Neural cell (in vitro differentiated cells): ENCODE measurements at regions not wholly inside any gene's neighbourhood (a gene's known extent, or its start where the extent isn't known, plus 50 kb on each side); places are given as distances from the start of the nearest gene placed in this dataset.

ENCODE experiments used
- H2AFZ ChIP-seq: fragments of 200-600, 300-800 bp; sonication (generic), shearing (Covaris generic); 2 replicates; pipeline ENCODE4 v1.6.0; 2014; ENCODE audit warnings: low read depth, mild to moderate bottlenecking, antibody characterized with exemption, low read length, moderate library complexity
- H3F3A ChIP-seq: fragments of 200-600 bp; shearing (Covaris generic); 2 replicates; pipeline ENCODE4 v1.6.1; 2016; ENCODE audit warnings: mild to moderate bottlenecking, moderate library complexity, mixed read lengths, antibody characterized with exemption, low read length; ENCODE audit not compliant: insufficient read depth, poor library complexity, severe bottlenecking
- H3K27ac ChIP-seq: fragments of 200-600, 300-800 bp; sonication (generic), shearing (Covaris generic); 2 replicates; pipeline ENCODE4 v1.5.1; 2014; ENCODE audit warnings: mild to moderate bottlenecking, low read length, moderate library complexity
- H3K27me3 ChIP-seq: fragments of 300-800, 200-600 bp; sonication (generic), shearing (Covaris generic); 2 replicates; pipeline ENCODE4 v1.6.0; 2014; ENCODE audit warnings: mild to moderate bottlenecking, low read depth, low read length, moderate library complexity; ENCODE audit not compliant: insufficient read depth
- H3K36me3 ChIP-seq: fragments of 300-800, 200-600 bp; sonication (generic), shearing (Covaris generic); 2 replicates; pipeline ENCODE4 v1.5.1; 2014; ENCODE audit warnings: mild to moderate bottlenecking, antibody characterized with exemption, low read length, moderate library complexity; ENCODE audit not compliant: insufficient read depth
- H3K4me2 ChIP-seq: fragments of 300-800, 200-600 bp; sonication (generic), shearing (Covaris generic); 2 replicates; pipeline ENCODE4 v1.6.0; 2014; ENCODE audit warnings: mild to moderate bottlenecking, low read length
- H3K4me3 ChIP-seq: fragments of 300-800, 200-600 bp; sonication (generic), shearing (Covaris generic); 2 replicates; pipeline ENCODE4 v1.5.1; 2014; ENCODE audit warnings: mild to moderate bottlenecking, low read length, moderate library complexity
- H3K79me2 ChIP-seq: fragments of 200-600 bp; shearing (Covaris generic); replicated peaks from 2 replicates; pipeline ENCODE4 v1.6.0; 2014; ENCODE audit warnings: mild to moderate bottlenecking, low read length, moderate library complexity; ENCODE audit not compliant: insufficient read depth
- H3K9ac ChIP-seq: fragments of 300-800, 200-600 bp; sonication (generic), shearing (Covaris generic); 2 replicates; pipeline ENCODE4 v1.6.1; 2016; ENCODE audit warnings: mild to moderate bottlenecking, low read length, mixed read lengths
- H3K9me2 ChIP-seq: fragments of 200-600 bp; shearing (Covaris generic); 2 replicates; pipeline ENCODE4 v1.6.1; 2016; ENCODE audit warnings: mild to moderate bottlenecking, low read length, mixed read lengths; ENCODE audit not compliant: insufficient read depth
- H3K9me3 ChIP-seq: fragments of 200-600, 300-800 bp; sonication (generic), shearing (Covaris generic); 2 replicates; pipeline ENCODE4 v1.6.1; 2016; ENCODE audit warnings: mild to moderate bottlenecking, mixed run types, low read length, moderate library complexity, mixed read lengths
- H4K20me1 ChIP-seq: fragments of 200-600 bp; shearing (Covaris generic); 2 replicates; pipeline ENCODE4 v1.6.1; 2016; ENCODE audit warnings: mild to moderate bottlenecking, mixed run types; ENCODE audit not compliant: insufficient read depth
- CTCF ChIP-seq: fragments of 450-650 bp; IDR thresholded peaks from 2 replicates; pipeline ENCODE4 v1.5.1; 2014; ENCODE audit warnings: antibody characterized with exemption, mild to moderate bottlenecking, moderate library complexity; ENCODE audit not compliant: poor library complexity, severe bottlenecking
- EP300 ChIP-seq: fragments of 450-650 bp; conservative IDR thresholded peaks from 2 replicates; pipeline ENCODE4 v1.6.1; 2014; ENCODE audit warnings: antibody characterized with exemption, mild to moderate bottlenecking, moderate library complexity; ENCODE audit not compliant: poor library complexity, severe bottlenecking
- EZH2 ChIP-seq: fragments of 200-600, 300-800 bp; shearing (Covaris generic), sonication (generic); IDR thresholded peaks from 2 replicates; pipeline ENCODE4 v1.6.1; 2014; ENCODE audit warnings: antibody characterized with exemption, low read length, borderline replicate concordance, mild to moderate bottlenecking; ENCODE audit not compliant: insufficient read depth, poor library complexity, severe bottlenecking
- MXI1 ChIP-seq: fragments of 450-650 bp; conservative IDR thresholded peaks from 2 replicates; pipeline ENCODE4 v1.6.1; 2014; ENCODE audit warnings: antibody characterized with exemption, mild to moderate bottlenecking; ENCODE audit not compliant: poor library complexity, severe bottlenecking
- POLR2AphosphoS5 ChIP-seq: IDR thresholded peaks from 2 replicates; pipeline ENCODE4 v1.6.1; 2012
- RAD21 ChIP-seq: fragments of 450-650 bp; conservative IDR thresholded peaks from 2 replicates; pipeline ENCODE4 v1.6.1; 2014; ENCODE audit warnings: antibody characterized with exemption, mild to moderate bottlenecking, moderate library complexity
- REST ChIP-seq: IDR thresholded peaks from 2 replicates; pipeline ENCODE4 v1.6.1; 2012; ENCODE audit warnings: borderline replicate concordance
- SMC3 ChIP-seq: fragments of 450-650 bp; conservative IDR thresholded peaks from 2 replicates; pipeline ENCODE4 v1.6.1; 2014; ENCODE audit warnings: antibody characterized with exemption, mild to moderate bottlenecking, moderate library complexity; ENCODE audit not compliant: poor library complexity
- TAF1 ChIP-seq: IDR thresholded peaks from 2 replicates; pipeline ENCODE4 v1.6.1; 2012; ENCODE audit warnings: low read depth

- Histone ChIP-seq H3K27ac (no peak overlapping the region), H3K9me3 (no peaks in the 10 kb centered on the region), H3K4me3 (no peak overlapping the region), H3K9ac (no peak overlapping the region), H2AFZ (no peak overlapping the region), H4K20me1 (no peaks in the 10 kb centered on the region), H3K36me3 (no peaks in the 10 kb centered on the region), H3F3A (no peaks in the 10 kb centered on the region), H3K79me2 (no peaks in the 10 kb centered on the region), H3K9me2 (no peaks in the 10 kb centered on the region), H3K27me3 (no peaks in the 10 kb centered on the region), H3K4me2 (no peak overlapping the region)
- TF ChIP-seq MXI1 (no peak), POLR2AphosphoS5 (no peak), EZH2 (no peak), EP300 (no peak), TAF1 (no peak), SMC3 (no peak), RAD21 (no peak), REST (no peak), CTCF (no peak)
These were observed 183.7 kb upstream of the LYPLAL1 start for GRCh38 chr1:218990019-218990418.

- H4K20me1 ChIP-seq, result no peaks in the 10 kb centered on the region
- no peak overlapping the region for H3K4me2 ChIP-seq
- TF ChIP-seq MXI1 (no peak), RAD21 (no peak), REST (no peak), CTCF (no peak), TAF1 (no peak), SMC3 (no peak), POLR2AphosphoS5 (no peak), EP300 (no peak), EZH2 (no peak)
- H3K79me2 ChIP-seq, result no peaks in the 10 kb centered on the region
- H3K4me3 ChIP-seq, result no peak overlapping the region
- no peak overlapping the region for H2AFZ ChIP-seq
- no peaks in the 10 kb centered on the region for H3K9me3 ChIP-seq
- no peaks in the 10 kb centered on the region for H3K27me3 ChIP-seq
- H3F3A ChIP-seq, result no peaks in the 10 kb centered on the region
- no peak overlapping the region for H3K9ac ChIP-seq
- H3K9me2 ChIP-seq, result no peaks in the 10 kb centered on the region
- H3K36me3 ChIP-seq, result no peaks in the 10 kb centered on the region
- H3K27ac ChIP-seq, result no peak overlapping the region
These were observed 182.6 kb upstream of the LYPLAL1 start for GRCh38 chr1:218991089-218991488.
